GM18520 (cell line): ENCODE measurements at regions not wholly inside any gene's neighbourhood (a gene's known extent, or its start where the extent isn't known, plus 50 kb on each side); places are given as distances from the start of the nearest gene placed in this dataset.
A peak's percentile ranks its signal among the peaks of the same experiment; 100 is the strongest.
"Not testable (repeated sequence)": the region's sequence is repeated elsewhere in the genome, so short reads cannot be mapped to it uniquely, and the experiment has no call there.

Experiments used
- ATAC-seq: cut with Tn5 transposase; IDR thresholded peaks from one replicate; pipeline ENCODE4 v1.9.1; 2021; ENCODE audit not compliant: unreplicated experiment

GRCh38 chr16:58815181-58815888, 81.2 kb upstream of the GOT2 start:
- ATAC-seq, result no peak

DNA sequence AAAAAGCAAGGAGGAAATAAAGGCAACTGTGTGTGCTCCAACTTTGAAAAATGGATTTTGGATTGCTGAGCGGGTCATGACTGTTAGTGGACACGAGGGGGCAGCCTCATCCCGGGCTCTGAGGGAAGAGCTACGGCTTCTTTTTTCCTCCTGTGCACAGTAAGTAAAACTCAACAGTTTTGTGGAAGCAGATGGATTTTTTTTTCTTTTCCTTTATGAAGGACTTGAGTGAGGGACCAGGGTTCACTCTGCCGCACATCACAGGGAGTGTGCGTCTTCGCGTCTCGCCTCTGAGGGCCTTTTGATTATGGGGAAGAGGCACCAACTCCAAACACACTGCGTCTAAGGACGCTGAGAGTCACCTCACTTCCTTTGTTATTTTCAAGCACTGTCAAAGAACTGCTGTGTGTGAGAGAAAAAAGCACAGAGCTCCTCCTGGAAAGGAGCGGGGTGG, 80.3 kb upstream of the GOT2 start:
- ATAC-seq, result peak; percentile 42

DNA sequence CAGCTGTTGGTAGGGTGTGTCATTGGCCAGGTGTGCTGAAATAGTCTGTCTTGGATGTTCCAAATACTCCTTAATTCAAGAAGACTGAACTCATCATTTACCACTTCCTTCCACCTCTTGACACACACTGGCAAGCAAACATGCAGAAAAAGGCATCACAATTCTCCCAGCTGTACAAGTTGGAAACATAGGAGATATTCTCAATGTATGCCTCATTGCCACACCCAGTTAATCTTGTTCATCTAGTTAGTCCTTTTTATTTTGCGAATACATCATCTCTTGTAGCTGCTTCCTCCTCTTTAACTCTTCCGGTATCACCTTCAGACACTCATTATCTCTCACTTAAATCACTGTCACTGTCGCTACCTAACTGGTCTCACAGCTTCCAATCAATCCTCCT, 75.1 kb upstream of the GOT2 start:
- no peak for ATAC-seq

GRCh38 chr16:58807276-58807675, 73.2 kb upstream of the GOT2 start:
- ATAC-seq, result no peak

GRCh38 chr16:58801838-58802237, 67.7 kb upstream of the GOT2 start:
- no peak for ATAC-seq

- no peak for ATAC-seq
Observed at GRCh38 chr16:58797137-58797801, 63.2 kb upstream of the GOT2 start.

- no peak for ATAC-seq
Observed at GRCh38 chr16:58793366-58793765, 59.2 kb upstream of the GOT2 start.

DNA sequence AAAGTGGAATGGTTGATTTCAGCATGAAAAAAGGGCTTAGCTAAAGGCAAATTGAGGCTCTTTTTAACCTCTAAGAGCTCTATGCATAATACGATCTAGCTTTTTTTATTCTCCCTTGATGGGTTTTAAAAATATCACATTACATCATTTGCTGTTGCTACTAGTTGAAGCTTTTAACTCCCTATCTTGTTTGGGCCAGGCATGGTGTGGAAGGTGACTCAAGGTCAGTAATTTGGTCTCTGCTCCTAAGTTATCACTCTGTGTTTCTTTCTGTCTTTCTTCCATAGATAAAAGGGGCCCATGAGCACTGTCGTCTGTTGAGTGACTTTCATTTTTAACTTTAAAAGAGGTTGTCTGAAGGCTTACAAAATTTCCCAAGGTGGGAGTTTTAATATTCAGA, 58.1 kb upstream of the GOT2 start:
- no peak for ATAC-seq

DNA sequence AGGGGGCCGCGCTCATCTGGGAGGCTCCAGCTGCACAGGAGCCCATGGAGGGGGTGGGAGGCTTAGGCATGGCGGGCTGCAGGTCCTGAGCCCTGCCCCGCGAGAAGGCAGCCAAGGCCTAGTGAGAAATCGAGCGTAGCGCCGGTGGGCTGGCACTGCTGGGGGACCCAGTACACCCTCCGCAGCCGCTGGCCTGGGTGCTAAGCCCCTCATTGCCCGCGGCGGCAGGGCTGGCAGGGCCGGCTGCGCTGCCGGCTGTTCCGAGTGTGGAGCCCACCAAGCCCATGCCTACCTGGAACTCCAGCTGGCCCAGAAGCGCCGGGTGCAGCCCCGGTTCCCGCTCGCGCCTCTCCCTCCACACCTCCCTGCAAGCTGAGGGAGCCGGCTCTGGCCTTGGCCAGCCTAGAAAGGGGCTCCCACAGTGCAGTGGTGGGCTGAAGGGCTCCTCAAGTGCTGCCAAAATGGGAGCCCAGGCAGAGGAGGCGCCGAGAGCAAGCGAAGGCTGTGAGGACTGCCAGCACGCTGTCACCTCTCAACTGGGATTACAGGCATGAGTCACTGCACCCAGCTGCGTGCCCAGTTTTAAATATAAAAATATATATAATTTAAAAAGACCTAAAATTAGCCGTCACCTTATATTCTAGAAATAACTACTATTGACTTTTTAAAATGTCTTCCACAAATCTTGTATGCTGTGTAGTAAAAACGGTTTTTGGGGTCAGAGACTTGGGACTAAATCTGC, 56.9 kb upstream of the GOT2 start:
- not testable (repeated sequence) for ATAC-seq

- ATAC-seq, result no peak
Observed at GRCh38 chr16:58789351-58789750, 55.2 kb upstream of the GOT2 start.
